ENCODE measurements at regions not wholly inside any gene's neighbourhood (a gene's known extent, or its start where the extent isn't known, plus 50 kb on each side); places are given as distances from the start of the nearest gene placed in this dataset.
"Not testable (repeated sequence)": the region's sequence is repeated elsewhere in the genome, so short reads cannot be mapped to it uniquely, and the experiment has no call there.

DNA sequence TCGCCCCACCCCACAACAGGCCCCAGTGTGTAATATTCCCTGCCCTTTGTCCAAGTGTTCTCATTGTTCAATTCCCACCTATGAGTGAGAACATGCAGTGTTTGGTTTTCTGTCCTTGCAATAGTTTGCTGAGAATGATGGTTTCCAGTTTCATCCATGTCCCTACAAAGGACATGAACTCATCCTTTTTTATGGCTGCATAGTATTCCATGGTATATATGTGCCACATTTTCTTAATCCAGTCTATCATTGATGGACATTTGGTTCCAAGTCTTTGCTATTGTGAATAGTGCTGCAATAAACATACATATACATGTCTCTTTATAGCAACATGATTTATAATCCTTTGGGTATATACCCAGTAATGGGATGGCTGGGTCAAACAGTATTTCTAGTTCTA, 132.7 kb downstream of the SNX10 start:
- H3K27me3 ChIP-seq; H3K36me3 ChIP-seq (replicated peaks in 1 of 2; ENCODE audit: insufficient read depth in 1 of 2, low read depth in 2 of 2); intact Hi-C loops (cut with DNase I); H3K9me3 ChIP-seq; H3K4me3 ChIP-seq; H3K4me1 ChIP-seq; ATAC-seq; H3K27ac ChIP-seq; DNase-seq: not testable (repeated sequence)
- 83 to 93% methylated on average over 1 of the region's 1 CpG for WGBS, 2 donors

DNA sequence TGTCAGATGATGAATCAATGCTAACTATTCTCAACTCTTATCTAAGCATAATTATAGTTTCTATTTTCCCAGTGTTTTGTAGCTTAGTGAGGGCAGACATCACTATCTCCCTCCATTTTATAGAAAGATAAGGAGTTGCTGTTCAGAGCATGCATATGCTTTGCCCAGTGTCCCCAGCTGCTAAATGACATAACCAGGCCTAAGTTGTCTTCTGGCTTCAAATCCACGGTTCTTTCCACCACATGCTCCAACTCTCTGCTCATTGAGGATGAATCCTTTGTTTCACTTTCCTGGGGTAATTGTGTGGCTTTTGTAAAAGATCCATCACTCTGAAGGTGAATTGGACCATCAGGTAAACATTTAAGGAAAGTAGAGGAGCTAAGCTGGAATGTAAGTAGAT, 134.0 kb downstream of the SNX10 start:
- no peaks in the 10 kb centered on the region for H3K4me1 ChIP-seq
- no peaks in the 10 kb centered on the region for H3K9me3 ChIP-seq
- intact Hi-C loops (cut with DNase I) = no loop called here
- H3K27ac ChIP-seq = no peak overlapping the region
- H3K36me3 ChIP-seq (replicated peaks in 1 of 2; ENCODE audit: insufficient read depth in 1 of 2, low read depth in 2 of 2) = no peaks in the 10 kb centered on the region
- no peak overlapping the region for H3K4me3 ChIP-seq
- ATAC-seq (no peak), DNase-seq (no peak)
- TF ChIP-seq POLR2A (IDR thresholded peaks at IDR 0.05) (no peak), CTCF (IDR thresholded peaks at IDR 0.05) (no peak)
- no peaks in the 10 kb centered on the region for H3K27me3 ChIP-seq
- WGBS, 2 donors = 87 to 93% methylated on average over 1 of the region's 1 CpG

DNA sequence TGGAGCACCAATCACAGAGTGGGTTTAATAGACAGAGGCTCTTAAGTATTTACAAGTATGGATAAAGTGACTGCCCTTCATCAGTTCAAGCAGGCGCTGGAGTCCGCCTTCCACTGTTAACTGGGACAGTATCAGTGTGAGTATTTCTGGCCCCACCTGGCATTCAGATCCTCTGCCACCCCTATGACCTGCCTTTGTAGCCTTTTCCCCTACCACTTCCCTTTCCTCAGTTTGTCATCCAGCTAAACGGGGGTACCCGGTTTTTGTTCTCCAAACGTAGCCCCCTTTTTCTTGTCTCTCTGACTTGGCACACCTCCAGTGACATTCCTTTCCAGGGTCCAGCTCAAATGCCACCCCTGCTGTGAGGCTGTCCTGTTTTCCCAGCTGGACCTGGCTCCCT, 134.4 kb downstream of the SNX10 start:
- no peak overlapping the region for H3K4me3 ChIP-seq
- no peaks in the 10 kb centered on the region for H3K27me3 ChIP-seq
- H3K36me3 ChIP-seq (replicated peaks in 1 of 2; ENCODE audit: insufficient read depth in 1 of 2, low read depth in 2 of 2) = no peaks in the 10 kb centered on the region
- no peaks in the 10 kb centered on the region for H3K4me1 ChIP-seq
- ATAC-seq (no peak), DNase-seq (no peak)
- 51 to 63% methylated on average over 5 of the region's 5 CpGs for WGBS, 2 donors
- intact Hi-C loops (cut with DNase I) = no loop called here
- no peak for TF ChIP-seq POLR2A (IDR thresholded peaks at IDR 0.05)
- no peak for TF ChIP-seq CTCF (IDR thresholded peaks at IDR 0.05)
- H3K27ac ChIP-seq = no peak overlapping the region
- H3K9me3 ChIP-seq = no peaks in the 10 kb centered on the region

GRCh38 chr7:26428571-26428970, 136.9 kb downstream of the SNX10 start:
- Histone ChIP-seq H3K27ac (no peak overlapping the region), H3K4me1 (no peaks in the 10 kb centered on the region), H3K36me3 (replicated peaks in 1 of 2; ENCODE audit: insufficient read depth in 1 of 2, low read depth in 2 of 2) (no peaks in the 10 kb centered on the region), H3K9me3 (no peaks in the 10 kb centered on the region), H3K27me3 (no peaks in the 10 kb centered on the region), H3K4me3 (no peak overlapping the region)
- intact Hi-C loops (cut with DNase I) = no loop called here
- DNase-seq (no peak), ATAC-seq (no peak)
- no peak for TF ChIP-seq POLR2A (IDR thresholded peaks at IDR 0.05)
- TF ChIP-seq CTCF (IDR thresholded peaks at IDR 0.05) = no peak
- WGBS, 2 donors = 67 to 90% methylated on average over 3 of the region's 3 CpGs

- Histone ChIP-seq H3K4me1 (no peaks in the 10 kb centered on the region), H3K4me3 (no peak overlapping the region), H3K27me3 (no peaks in the 10 kb centered on the region), H3K9me3 (no peaks in the 10 kb centered on the region), H3K36me3 (replicated peaks in 1 of 2; ENCODE audit: insufficient read depth in 1 of 2, low read depth in 2 of 2) (no peaks in the 10 kb centered on the region), H3K27ac (no peak overlapping the region)
- intact Hi-C loops (cut with DNase I) = no loop called here
- WGBS, 2 donors = 61 to 69% methylated on average over 5 of the region's 5 CpGs
- TF ChIP-seq CTCF (IDR thresholded peaks at IDR 0.05) = no peak
- no peak for TF ChIP-seq POLR2A (IDR thresholded peaks at IDR 0.05)
- DNase-seq (no peak), ATAC-seq (no peak)
These were observed 137.5 kb downstream of the SNX10 start for GRCh38 chr7:26429168-26429567.
